ENCODE measurements at regions not wholly inside any gene's neighbourhood (a gene's known extent, or its start where the extent isn't known, plus 50 kb on each side); places are given as distances from the start of the nearest gene placed in this dataset.

DNA sequence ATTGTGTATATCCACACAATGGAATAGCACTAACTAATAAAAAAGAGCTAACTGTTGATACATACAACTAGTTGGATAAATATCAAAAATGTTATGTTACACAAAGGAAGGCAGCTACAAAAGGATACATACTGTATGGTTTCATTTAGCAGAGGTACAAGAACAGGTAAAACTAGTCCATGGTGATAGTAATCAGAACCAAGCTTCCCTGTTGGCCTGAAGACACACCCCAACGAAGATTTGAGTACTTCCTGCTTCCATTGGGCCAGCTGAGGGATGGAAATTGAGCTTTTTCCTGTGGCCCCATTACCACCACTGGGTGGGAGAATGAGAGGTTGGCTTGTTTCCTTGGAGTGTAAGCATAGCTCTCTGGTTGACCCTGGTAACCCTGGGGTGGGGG, 117.3 kb upstream of the CADPS start:
- H3K9me3 ChIP-seq (ENCODE audit: control extremely low read depth in 1 of 3, control insufficient read depth in 2 of 3, insufficient read depth in 1 of 3, low read length in 2 of 3), result peaks cover 0 to 5% (median 0%) of the 10 kb centered on the region in 3 donors
- H3K4me3 ChIP-seq (ENCODE audit: control extremely low read depth in 1 of 5, extremely low read depth in 1 of 5, insufficient read depth in 1 of 5, low read depth in 2 of 5, low read length in 4 of 5), result no peak overlapping the region
- H3K27ac Mint-ChIP-seq, result no peak overlapping the region
- peaks cover 2% of the 10 kb centered on the region for H3K9me3 Mint-ChIP-seq (ENCODE audit: insufficient read depth)
- H3K27me3 ChIP-seq (replicated peaks in 1 of 4; ENCODE audit: control extremely low read depth in 1 of 4, control insufficient read depth in 3 of 4, insufficient read depth in 4 of 4, low read length in 3 of 4), result no peaks in the 10 kb centered on the region
- CTCF ChIA-PET, result no interaction called here
- POLR2A ChIA-PET, result no interaction called here
- ATAC-seq (ENCODE audit: low read depth) (no peak), DNase-seq (no peak)
- no peak overlapping the region for H3K4me2 ChIP-seq (replicated peaks; ENCODE audit: low read depth, low read length, poor library complexity, severe bottlenecking)
- H3K27ac ChIP-seq (ENCODE audit: low read length in 2 of 2), result no peak overlapping the region
- H3K4me3 Mint-ChIP-seq, result no peak overlapping the region
- no peak for TF ChIP-seq EZH2 (IDR thresholded peaks at IDR 0.05; ENCODE audit: borderline replicate concordance, insufficient read depth, low read depth, low read length, poor library complexity, severe bottlenecking)
- no peak for TF ChIP-seq CTCF (IDR thresholded peaks at IDR 0.05)
- H3K9ac ChIP-seq (ENCODE audit: low read length), result no peak overlapping the region
- no peak overlapping the region for H2AFZ ChIP-seq (ENCODE audit: insufficient read depth, low read depth, low read length, poor library complexity, severe bottlenecking)
- H3K4me1 Mint-ChIP-seq, result no peaks in the 10 kb centered on the region
- WGBS (ENCODE audit: insufficient coverage), result 57% methylated on average over 1 of the region's 1 CpG
- H3K4me1 ChIP-seq (ENCODE audit: control insufficient read depth in 2 of 2, insufficient read depth in 2 of 2, low read length in 2 of 2), result no peaks in the 10 kb centered on the region
- no peaks in the 10 kb centered on the region for H3K36me3 ChIP-seq (replicated peaks in 1 of 2; ENCODE audit: control extremely low read depth in 1 of 2, control insufficient read depth in 1 of 2, extremely low read depth in 1 of 2, insufficient read depth in 2 of 2, low read length in 1 of 2)
- no peaks in the 10 kb centered on the region for H4K20me1 ChIP-seq (ENCODE audit: control insufficient read depth, insufficient read depth, low read length, poor library complexity, severe bottlenecking)
- no peaks in the 10 kb centered on the region for H3K27me3 Mint-ChIP-seq
- no peaks in the 10 kb centered on the region for H3K79me2 ChIP-seq (ENCODE audit: control insufficient read depth, insufficient read depth, low read length)
- intact Hi-C loops (cut with micrococcal nuclease), result no loop called here

GRCh38 chr3:62995119-62995518, 119.9 kb upstream of the CADPS start:
- H3K4me3 ChIP-seq (ENCODE audit: control extremely low read depth in 1 of 5, extremely low read depth in 1 of 5, insufficient read depth in 1 of 5, low read depth in 2 of 5, low read length in 4 of 5), result no peak overlapping the region
- CTCF ChIA-PET, result no interaction called here
- no peaks in the 10 kb centered on the region for H3K4me1 ChIP-seq (ENCODE audit: control insufficient read depth in 2 of 2, insufficient read depth in 2 of 2, low read length in 2 of 2)

More at GRCh38 chr3:62995119-62995518, 119.9 kb upstream of the CADPS start:
- Mint-ChIP-seq H3K27ac (no peak overlapping the region), H3K27me3 (no peaks in the 10 kb centered on the region), H3K4me1 (no peaks in the 10 kb centered on the region), H3K4me3 (no peak overlapping the region), H3K9me3 (ENCODE audit: insufficient read depth) (no peaks in the 10 kb centered on the region)
- no peak for ATAC-seq (ENCODE audit: low read depth)
- Histone ChIP-seq H3K9me3 (ENCODE audit: control extremely low read depth in 1 of 3, control insufficient read depth in 2 of 3, insufficient read depth in 1 of 3, low read length in 2 of 3) (peaks cover 0 to 5% (median 0%) of the 10 kb centered on the region in 3 donors), H4K20me1 (ENCODE audit: control insufficient read depth, insufficient read depth, low read length, poor library complexity, severe bottlenecking) (no peaks in the 10 kb centered on the region), H3K4me2 (replicated peaks; ENCODE audit: low read depth, low read length, poor library complexity, severe bottlenecking) (no peak overlapping the region), H3K36me3 (replicated peaks in 1 of 2; ENCODE audit: control extremely low read depth in 1 of 2, control insufficient read depth in 1 of 2, extremely low read depth in 1 of 2, insufficient read depth in 2 of 2, low read length in 1 of 2) (no peaks in the 10 kb centered on the region), H3K79me2 (ENCODE audit: control insufficient read depth, insufficient read depth, low read length) (no peaks in the 10 kb centered on the region), H2AFZ (ENCODE audit: insufficient read depth, low read depth, low read length, poor library complexity, severe bottlenecking) (no peak overlapping the region), H3K27ac (ENCODE audit: low read length in 2 of 2) (no peak overlapping the region), H3K9ac (ENCODE audit: low read length) (no peak overlapping the region), H3K27me3 (replicated peaks in 1 of 4; ENCODE audit: control extremely low read depth in 1 of 4, control insufficient read depth in 3 of 4, insufficient read depth in 4 of 4, low read length in 3 of 4) (no peaks in the 10 kb centered on the region)
- DNase-seq, result no peak
- intact Hi-C loops (cut with micrococcal nuclease), result no loop called here
- TF ChIP-seq CTCF (IDR thresholded peaks at IDR 0.05) (no peak), EZH2 (IDR thresholded peaks at IDR 0.05; ENCODE audit: borderline replicate concordance, insufficient read depth, low read depth, low read length, poor library complexity, severe bottlenecking) (no peak)
- 93% methylated on average over 3 of the region's 3 CpGs for WGBS (ENCODE audit: insufficient coverage)
- POLR2A ChIA-PET, result no interaction called here
